H1 (cell line): ENCODE measurements at regions not wholly inside any gene's neighbourhood (a gene's known extent, or its start where the extent isn't known, plus 50 kb on each side); places are given as distances from the start of the nearest gene placed in this dataset.

ENCODE experiments used
- CHD7 ChIP-seq: fragments of 300-600 bp; sonication (generic); IDR thresholded peaks from 2 replicates; pipeline ENCODE4 v1.7.1; 2012; ENCODE audit warnings: low read length, moderate library complexity, mild to moderate bottlenecking, inconsistent platforms; ENCODE audit not compliant: insufficient replicate concordance
- HDAC6 ChIP-seq: IDR thresholded peaks from one replicate; pipeline ENCODE4 v1.7.1; 2012; ENCODE audit warnings: low read depth, mild to moderate bottlenecking, inconsistent platforms, low read length, moderate library complexity
- RBBP5 ChIP-seq: IDR thresholded peaks from 2 replicates; pipeline ENCODE4 v1.7.1; 2012; ENCODE audit warnings: low read depth, mild to moderate bottlenecking, inconsistent platforms, low read length, moderate library complexity, borderline replicate concordance

- TF ChIP-seq CHD7 (no peak), RBBP5 (no peak), HDAC6 (no peak)
Measured at GRCh38 chr10:44860811-44861736, 50.1 kb upstream of the TMEM72 start (continued).
